Heart left ventricle (tissue), 13 donors: ENCODE measurements at regions not wholly inside any gene's neighbourhood (a gene's known extent, or its start where the extent isn't known, plus 50 kb on each side); places are given as distances from the start of the nearest gene placed in this dataset.
"Not testable (repeated sequence)": the region's sequence is repeated elsewhere in the genome, so short reads cannot be mapped to it uniquely, and the experiment has no call there.

ENCODE experiments used
- CTCF ChIP-seq, 12 donors: fragments of 200-600 bp; sonication (generic) in 4 of 12; IDR thresholded peaks; one replicate each; pipeline versions ENCODE4 v1.5.0 to v1.8.0; 2018 to 2022; ENCODE audit warnings: antibody characterized with exemption in 12 of 12, mild to moderate bottlenecking in 5 of 12
- POLR2A ChIP-seq, 2 donors: fragments of 450-650 bp; IDR thresholded peaks; one replicate each; pipeline ENCODE4 v1.6.1; 2017; ENCODE audit warnings: antibody characterized with exemption in 2 of 2, mild to moderate bottlenecking in 2 of 2, moderate library complexity in 2 of 2
- donor health status: ischemic (EF 13 %, LVEDD 7.1; RV severe dilation, severe dysfunction).
- donor health status: DM: no; HTN: yes; CAD: no.
- donor health status: DM: no; HTN: no; CAD: no.
- donor health status: ischemic (EF 25% LVEDD 6.9; RV normal size, moderate dysfunction).
- donor health status: ischemic (EF 25% LVEDD 5.7; RV mildly dilated, moderate dysfunction).
- donor health status: ischemic (EF 35%, LVEDD 5.7; RV mildly dilated, moderate dysfunction).
- donor health status: nonischemic (EF 11% LVEDD 7.7; RV severe dilation, severe dysfunction).
- donor health status: DM: yes; HTN: yes; CAD: no.
- donor health status: PGD.
- donor health status: ischemic (EF 29% LVEDD 5.4; RV normal size, mild dysfunction).
- donor health status: nonischemic (EF 23%, LVEDD 6.1; RV moderate dilation, normal function).

GRCh38 chr7:97234494-97234893, 117.0 kb downstream of the SDHAF3 start:
- not testable (repeated sequence) for TF ChIP-seq CTCF, POLR2A (IDR thresholded peaks at IDR 0.05)
